ENCODE measurements at regions not wholly inside any gene's neighbourhood (a gene's known extent, or its start where the extent isn't known, plus 50 kb on each side); places are given as distances from the start of the nearest gene placed in this dataset.
"Not testable (repeated sequence)": the region's sequence is repeated elsewhere in the genome, so short reads cannot be mapped to it uniquely, and the experiment has no call there.

DNA sequence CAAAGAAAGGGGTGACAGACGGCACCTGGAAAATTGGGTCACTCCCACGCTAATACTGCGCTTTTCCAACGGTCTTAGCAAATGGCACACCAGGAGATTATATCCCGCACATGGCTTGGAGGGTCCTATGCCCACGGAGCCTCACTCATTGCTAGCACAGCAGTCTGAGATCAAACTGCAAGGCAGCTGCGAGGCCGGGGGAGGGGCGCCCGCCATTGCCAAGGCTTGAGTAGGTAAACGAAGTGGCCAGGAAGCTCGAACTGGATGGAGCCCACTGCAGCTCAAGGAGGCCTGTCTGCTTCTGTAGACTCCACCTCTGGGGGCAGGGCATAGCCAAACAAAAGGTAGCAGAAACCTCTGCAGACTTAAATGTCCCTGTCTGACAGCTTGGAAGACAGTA is 676.8 kb downstream of the BCKDHB start:
- H3K4me3 ChIP-seq (ENCODE audit: low read depth in 1 of 2, low read length in 2 of 2); H3K27me3 ChIP-seq (ENCODE audit: low read depth, low read length); H3K9me3 ChIP-seq (ENCODE audit: control insufficient read depth in 1 of 2, low read length in 2 of 2); H3K36me3 ChIP-seq (ENCODE audit: control insufficient read depth in 1 of 2, insufficient read depth in 2 of 2, low read length in 2 of 2); H3K27ac ChIP-seq (ENCODE audit: low read length); H3K4me1 ChIP-seq (ENCODE audit: control insufficient read depth in 1 of 2, insufficient read depth in 2 of 2, low read length in 2 of 2): not testable (repeated sequence)

DNA sequence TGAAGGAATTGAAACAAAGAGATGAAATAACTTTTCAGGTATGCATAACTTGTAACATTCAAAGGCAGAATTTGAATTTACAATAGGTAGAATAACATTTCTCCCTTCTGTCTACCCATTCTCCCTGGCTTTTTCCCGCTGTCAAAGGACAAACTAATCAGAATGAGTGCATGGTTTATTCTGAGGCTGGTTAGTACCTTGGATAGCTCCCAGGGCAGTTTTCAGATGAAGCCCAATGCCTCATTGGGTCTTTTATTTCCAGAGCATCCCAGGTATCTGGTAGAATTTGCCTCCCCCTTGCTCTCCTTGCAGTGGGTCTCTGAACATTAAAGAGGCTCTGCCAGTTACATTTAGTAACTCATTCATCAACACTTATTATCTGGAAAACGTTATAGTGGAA is 665.5 kb downstream of the BCKDHB start:
- Histone ChIP-seq H3K4me3 (ENCODE audit: low read depth in 1 of 2, low read length in 2 of 2) (no peak overlapping the region), H3K4me1 (ENCODE audit: control insufficient read depth in 1 of 2, insufficient read depth in 2 of 2, low read length in 2 of 2) (no peaks in the 10 kb centered on the region), H3K9me3 (ENCODE audit: control insufficient read depth in 1 of 2, low read length in 2 of 2) (no peaks in the 10 kb centered on the region), H3K36me3 (ENCODE audit: control insufficient read depth in 1 of 2, insufficient read depth in 2 of 2, low read length in 2 of 2) (no peaks in the 10 kb centered on the region), H3K27ac (ENCODE audit: low read length) (no peak overlapping the region), H3K27me3 (ENCODE audit: low read depth, low read length) (no peaks in the 10 kb centered on the region)

DNA sequence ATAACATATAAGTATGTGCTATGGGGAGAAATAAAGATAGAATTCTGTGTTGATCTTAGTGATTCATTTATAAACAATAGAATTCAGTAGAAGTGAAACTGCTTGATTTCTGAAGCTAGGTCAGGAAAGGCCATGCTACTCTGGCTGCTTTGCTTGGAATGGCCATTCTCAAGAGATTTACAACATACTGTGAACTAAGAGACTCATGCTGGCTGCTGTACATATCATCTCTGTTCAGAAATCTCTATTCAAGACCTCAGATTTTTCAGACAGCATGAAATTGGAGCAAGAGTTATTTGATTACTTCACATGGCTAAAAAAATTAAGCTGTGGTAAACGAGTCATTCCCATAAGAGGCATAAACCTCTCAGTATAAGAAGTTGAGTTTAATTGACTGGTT is 662.6 kb downstream of the BCKDHB start:
- Histone ChIP-seq H3K36me3 (ENCODE audit: control insufficient read depth in 1 of 2, insufficient read depth in 2 of 2, low read length in 2 of 2) (no peaks in the 10 kb centered on the region), H3K9me3 (ENCODE audit: control insufficient read depth in 1 of 2, low read length in 2 of 2) (no peaks in the 10 kb centered on the region), H3K4me3 (ENCODE audit: low read depth in 1 of 2, low read length in 2 of 2) (no peak overlapping the region), H3K27me3 (ENCODE audit: low read depth, low read length) (no peaks in the 10 kb centered on the region), H3K4me1 (ENCODE audit: control insufficient read depth in 1 of 2, insufficient read depth in 2 of 2, low read length in 2 of 2) (no peaks in the 10 kb centered on the region), H3K27ac (ENCODE audit: low read length) (no peak overlapping the region)

DNA sequence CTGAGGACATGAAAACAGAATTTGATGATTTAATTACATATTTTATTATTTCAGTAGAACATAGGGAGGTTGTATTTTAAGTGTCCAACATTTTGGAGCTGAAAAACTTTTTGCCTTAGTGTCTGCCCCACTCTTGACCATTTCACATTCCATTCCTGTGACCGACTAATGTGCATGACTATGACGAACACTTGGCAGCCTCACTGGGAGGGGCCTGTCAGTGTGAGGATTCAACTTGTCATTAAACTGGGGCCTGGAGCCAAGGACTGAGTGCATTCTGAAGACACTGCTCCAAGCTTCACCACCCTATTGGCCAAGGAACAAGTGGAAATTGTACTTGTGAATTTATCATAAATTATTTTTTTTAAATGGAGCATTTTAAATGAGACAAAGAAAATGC is 661.3 kb downstream of the BCKDHB start:
- no peak overlapping the region for H3K4me3 ChIP-seq (ENCODE audit: low read depth in 1 of 2, low read length in 2 of 2)
- H3K36me3 ChIP-seq (ENCODE audit: control insufficient read depth in 1 of 2, insufficient read depth in 2 of 2, low read length in 2 of 2), result no peaks in the 10 kb centered on the region
- no peaks in the 10 kb centered on the region for H3K4me1 ChIP-seq (ENCODE audit: control insufficient read depth in 1 of 2, insufficient read depth in 2 of 2, low read length in 2 of 2)
- no peaks in the 10 kb centered on the region for H3K27me3 ChIP-seq (ENCODE audit: low read depth, low read length)
- H3K27ac ChIP-seq (ENCODE audit: low read length), result no peak overlapping the region
- no peaks in the 10 kb centered on the region for H3K9me3 ChIP-seq (ENCODE audit: control insufficient read depth in 1 of 2, low read length in 2 of 2)

DNA sequence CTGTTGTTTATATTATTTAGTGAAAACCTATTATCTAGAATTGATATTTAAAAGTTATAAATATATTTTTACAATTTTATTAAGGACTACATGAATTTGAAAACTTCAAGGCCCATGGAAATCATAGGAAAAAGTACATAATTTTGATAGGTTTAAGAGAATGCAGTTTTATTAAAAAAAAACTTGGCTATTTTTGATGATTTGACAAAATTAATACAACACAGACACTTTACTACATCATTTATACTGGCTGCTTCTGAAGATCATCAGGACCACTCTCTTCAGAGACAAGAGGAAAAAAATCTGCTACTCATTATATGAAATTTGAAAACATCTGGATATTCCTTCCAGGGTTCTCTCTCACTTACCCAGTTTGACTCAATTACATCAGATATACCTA is 637.7 kb downstream of the BCKDHB start:
- no peaks in the 10 kb centered on the region for H3K4me1 ChIP-seq (ENCODE audit: control insufficient read depth in 1 of 2, insufficient read depth in 2 of 2, low read length in 2 of 2)

GRCh38 chr6:80742481-80742880 is 636.0 kb downstream of the BCKDHB start:
- Histone ChIP-seq H3K27me3 (ENCODE audit: low read depth, low read length) (no peaks in the 10 kb centered on the region), H3K9me3 (ENCODE audit: control insufficient read depth in 1 of 2, low read length in 2 of 2) (peaks cover 0 to 3% of the 10 kb centered on the region in 2 donors), H3K36me3 (ENCODE audit: control insufficient read depth in 1 of 2, insufficient read depth in 2 of 2, low read length in 2 of 2) (no peaks in the 10 kb centered on the region), H3K4me1 (ENCODE audit: control insufficient read depth in 1 of 2, insufficient read depth in 2 of 2, low read length in 2 of 2) (no peaks in the 10 kb centered on the region), H3K4me3 (ENCODE audit: low read depth in 1 of 2, low read length in 2 of 2) (no peak overlapping the region), H3K27ac (ENCODE audit: low read length) (no peak overlapping the region)

More for the DNA sequence above, 637.7 kb downstream of the BCKDHB start:
- Histone ChIP-seq H3K27me3 (ENCODE audit: low read depth, low read length) (no peaks in the 10 kb centered on the region), H3K9me3 (ENCODE audit: control insufficient read depth in 1 of 2, low read length in 2 of 2) (peaks cover 0 to 3% of the 10 kb centered on the region in 2 donors), H3K27ac (ENCODE audit: low read length) (no peak overlapping the region), H3K4me3 (ENCODE audit: low read depth in 1 of 2, low read length in 2 of 2) (no peak overlapping the region), H3K36me3 (ENCODE audit: control insufficient read depth in 1 of 2, insufficient read depth in 2 of 2, low read length in 2 of 2) (no peaks in the 10 kb centered on the region)

- Histone ChIP-seq H3K27me3 (ENCODE audit: low read depth, low read length) (no peaks in the 10 kb centered on the region), H3K4me1 (ENCODE audit: control insufficient read depth in 1 of 2, insufficient read depth in 2 of 2, low read length in 2 of 2) (no peaks in the 10 kb centered on the region), H3K9me3 (ENCODE audit: control insufficient read depth in 1 of 2, low read length in 2 of 2) (no peaks in the 10 kb centered on the region), H3K4me3 (ENCODE audit: low read depth in 1 of 2, low read length in 2 of 2) (no peak overlapping the region), H3K36me3 (ENCODE audit: control insufficient read depth in 1 of 2, insufficient read depth in 2 of 2, low read length in 2 of 2) (no peaks in the 10 kb centered on the region), H3K27ac (ENCODE audit: low read length) (no peak overlapping the region)
Measured at GRCh38 chr6:80733641-80734040, 627.2 kb downstream of the BCKDHB start.

DNA sequence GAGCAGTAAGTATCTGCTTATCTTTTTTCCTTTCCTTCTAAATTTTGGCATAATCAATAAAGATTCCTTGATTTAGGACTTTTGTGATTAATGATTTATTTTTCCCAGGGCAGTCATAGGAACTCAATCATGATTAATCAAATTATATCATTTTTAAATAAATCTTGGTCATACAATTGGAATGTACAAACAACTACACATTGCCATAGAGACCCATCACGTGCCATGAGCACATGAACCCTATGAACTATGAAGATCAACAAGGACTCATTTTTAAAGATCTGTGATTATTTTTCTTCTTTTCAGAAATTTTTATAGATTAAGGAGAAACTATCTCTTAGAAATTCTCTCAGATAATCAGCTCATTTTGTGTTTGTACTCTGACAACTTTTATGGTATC is 622.4 kb downstream of the BCKDHB start:
- no peak overlapping the region for H3K27ac ChIP-seq (ENCODE audit: low read length)
- no peak overlapping the region for H3K4me3 ChIP-seq (ENCODE audit: low read depth in 1 of 2, low read length in 2 of 2)
- no peaks in the 10 kb centered on the region for H3K9me3 ChIP-seq (ENCODE audit: control insufficient read depth in 1 of 2, low read length in 2 of 2)

GRCh38 chr6:80728101-80728750 is 621.8 kb downstream of the BCKDHB start:
- Histone ChIP-seq H3K9me3 (ENCODE audit: control insufficient read depth in 1 of 2, low read length in 2 of 2) (no peaks in the 10 kb centered on the region), H3K4me3 (ENCODE audit: low read depth in 1 of 2, low read length in 2 of 2) (no peak overlapping the region), H3K36me3 (ENCODE audit: control insufficient read depth in 1 of 2, insufficient read depth in 2 of 2, low read length in 2 of 2) (no peaks in the 10 kb centered on the region), H3K27me3 (ENCODE audit: low read depth, low read length) (no peaks in the 10 kb centered on the region), H3K27ac (ENCODE audit: low read length) (no peak overlapping the region), H3K4me1 (ENCODE audit: control insufficient read depth in 1 of 2, insufficient read depth in 2 of 2, low read length in 2 of 2) (no peaks in the 10 kb centered on the region)

More for the DNA sequence above, 622.4 kb downstream of the BCKDHB start:
- Histone ChIP-seq H3K27me3 (ENCODE audit: low read depth, low read length) (no peaks in the 10 kb centered on the region), H3K4me1 (ENCODE audit: control insufficient read depth in 1 of 2, insufficient read depth in 2 of 2, low read length in 2 of 2) (no peaks in the 10 kb centered on the region), H3K36me3 (ENCODE audit: control insufficient read depth in 1 of 2, insufficient read depth in 2 of 2, low read length in 2 of 2) (no peaks in the 10 kb centered on the region)

DNA sequence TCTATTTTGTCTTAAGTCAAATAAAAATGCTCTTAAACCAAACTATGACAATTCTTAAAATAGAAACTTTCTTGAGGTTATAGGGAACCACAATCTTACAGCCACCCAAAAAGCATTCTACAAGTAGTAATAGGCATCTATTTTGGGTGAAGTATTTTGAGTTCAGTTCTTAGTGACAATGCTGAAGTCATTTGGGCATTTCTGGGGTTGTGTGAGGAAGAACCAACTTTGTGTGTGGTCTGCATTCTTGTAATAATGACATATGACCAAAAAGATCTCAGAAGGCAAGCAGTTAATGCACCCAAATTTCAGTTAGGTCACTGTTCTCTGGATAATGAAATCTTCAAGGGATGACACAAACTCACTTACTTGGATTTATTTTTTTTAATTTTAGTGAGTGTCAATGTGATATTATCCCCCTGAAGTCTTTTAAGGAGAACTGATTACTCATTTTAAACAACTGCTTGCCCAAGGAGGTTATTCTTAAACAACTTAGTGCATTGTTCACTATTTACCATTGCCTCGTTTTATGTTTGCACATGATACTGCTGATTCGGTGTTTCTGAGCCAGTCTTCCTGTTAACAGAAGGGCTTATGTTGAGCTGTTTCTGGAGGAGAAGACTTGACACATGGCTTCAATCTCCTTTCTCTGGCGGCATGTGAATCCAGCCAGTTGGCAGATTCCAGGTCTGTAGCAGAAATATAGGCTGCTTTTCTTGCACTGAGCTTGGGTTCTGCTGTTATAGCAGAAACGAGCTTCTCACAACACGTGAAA is 618.9 kb downstream of the BCKDHB start:
- Histone ChIP-seq H3K4me1 (ENCODE audit: control insufficient read depth in 1 of 2, insufficient read depth in 2 of 2, low read length in 2 of 2) (no peaks in the 10 kb centered on the region), H3K27ac (ENCODE audit: low read length) (no peak overlapping the region), H3K4me3 (ENCODE audit: low read depth in 1 of 2, low read length in 2 of 2) (no peak overlapping the region), H3K27me3 (ENCODE audit: low read depth, low read length) (no peaks in the 10 kb centered on the region), H3K9me3 (ENCODE audit: control insufficient read depth in 1 of 2, low read length in 2 of 2) (no peaks in the 10 kb centered on the region), H3K36me3 (ENCODE audit: control insufficient read depth in 1 of 2, insufficient read depth in 2 of 2, low read length in 2 of 2) (no peaks in the 10 kb centered on the region)

DNA sequence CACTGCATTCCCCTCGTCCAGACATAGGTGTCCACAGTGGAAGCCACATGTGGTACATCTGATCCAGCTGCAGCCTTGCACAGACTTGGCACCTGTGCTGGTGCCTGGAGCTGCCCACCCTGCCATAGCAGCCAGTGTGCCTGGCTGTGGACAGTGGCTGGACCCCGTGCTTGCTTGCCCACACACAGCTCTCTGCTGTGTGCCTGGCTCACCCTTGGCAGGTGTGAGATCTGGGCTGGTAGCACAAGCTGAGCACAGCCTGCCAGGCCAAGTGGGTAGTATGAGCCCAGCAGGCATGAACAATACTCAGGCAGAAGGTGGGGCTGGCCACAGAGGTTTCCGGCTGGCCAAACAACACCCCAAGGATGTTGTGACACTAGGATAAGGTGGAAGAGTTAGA is 614.4 kb downstream of the BCKDHB start:
- no peak overlapping the region for H3K27ac ChIP-seq (ENCODE audit: low read length)
- no peaks in the 10 kb centered on the region for H3K9me3 ChIP-seq (ENCODE audit: control insufficient read depth in 1 of 2, low read length in 2 of 2)
- no peaks in the 10 kb centered on the region for H3K36me3 ChIP-seq (ENCODE audit: control insufficient read depth in 1 of 2, insufficient read depth in 2 of 2, low read length in 2 of 2)
- H3K4me1 ChIP-seq (ENCODE audit: control insufficient read depth in 1 of 2, insufficient read depth in 2 of 2, low read length in 2 of 2), result no peaks in the 10 kb centered on the region
- H3K4me3 ChIP-seq (ENCODE audit: low read depth in 1 of 2, low read length in 2 of 2), result no peak overlapping the region
- H3K27me3 ChIP-seq (ENCODE audit: low read depth, low read length), result no peaks in the 10 kb centered on the region

- Histone ChIP-seq H3K4me1 (ENCODE audit: control insufficient read depth in 1 of 2, insufficient read depth in 2 of 2, low read length in 2 of 2) (no peaks in the 10 kb centered on the region), H3K27ac (ENCODE audit: low read length) (no peak overlapping the region), H3K36me3 (ENCODE audit: control insufficient read depth in 1 of 2, insufficient read depth in 2 of 2, low read length in 2 of 2) (no peaks in the 10 kb centered on the region), H3K27me3 (ENCODE audit: low read depth, low read length) (no peaks in the 10 kb centered on the region), H3K9me3 (ENCODE audit: control insufficient read depth in 1 of 2, low read length in 2 of 2) (no peaks in the 10 kb centered on the region), H3K4me3 (ENCODE audit: low read depth in 1 of 2, low read length in 2 of 2) (no peak overlapping the region)
Measured at GRCh38 chr6:80714513-80714912, 608.0 kb downstream of the BCKDHB start.

Data from muscle layer of duodenum (tissue), 2 donors.